ENCODE measurements at regions not wholly inside any gene's neighbourhood (a gene's known extent, or its start where the extent isn't known, plus 50 kb on each side); places are given as distances from the start of the nearest gene placed in this dataset.

DNA sequence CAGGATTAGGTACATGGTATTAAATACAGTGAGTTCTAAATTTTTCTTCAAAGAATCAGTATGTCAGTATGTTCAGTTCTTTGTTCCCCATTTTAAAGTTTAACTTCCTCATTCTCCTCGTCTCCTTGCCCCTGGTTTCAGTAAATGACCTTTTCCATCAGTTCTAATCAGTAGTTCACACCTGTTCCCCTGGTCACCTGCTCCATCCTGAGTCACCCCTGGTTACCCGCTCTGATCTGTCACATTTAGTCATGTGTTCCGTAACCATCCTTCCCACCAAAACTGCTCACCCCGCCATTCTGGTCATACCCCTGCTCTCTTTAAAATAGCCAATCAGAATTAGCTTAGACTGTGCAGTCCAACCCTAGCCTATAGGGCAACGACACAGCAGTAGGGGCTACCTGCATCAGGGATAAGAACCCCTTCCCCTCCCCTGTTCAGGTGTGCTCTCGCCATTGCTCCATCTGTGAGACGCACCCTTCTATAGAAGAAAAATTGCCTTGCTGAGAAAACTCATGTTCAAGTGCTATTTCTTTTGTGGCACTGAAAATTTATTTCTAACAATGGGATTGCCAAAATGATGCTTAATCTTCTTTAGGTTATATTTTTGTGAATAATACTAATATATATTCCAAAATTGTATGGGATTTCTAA lies 181.3 kb downstream of the OR13H1 start:
- no peak for TF ChIP-seq CTCF (IDR thresholded peaks at IDR 0.05; ENCODE audit: control extremely low read depth, extremely low read depth, low read depth, missing control alignments)
- DNase-seq (ENCODE audit: extremely low spot score), result no peak
- ChIA-PET POLR2A (no interaction called here), CTCF (no interaction called here)

DNA sequence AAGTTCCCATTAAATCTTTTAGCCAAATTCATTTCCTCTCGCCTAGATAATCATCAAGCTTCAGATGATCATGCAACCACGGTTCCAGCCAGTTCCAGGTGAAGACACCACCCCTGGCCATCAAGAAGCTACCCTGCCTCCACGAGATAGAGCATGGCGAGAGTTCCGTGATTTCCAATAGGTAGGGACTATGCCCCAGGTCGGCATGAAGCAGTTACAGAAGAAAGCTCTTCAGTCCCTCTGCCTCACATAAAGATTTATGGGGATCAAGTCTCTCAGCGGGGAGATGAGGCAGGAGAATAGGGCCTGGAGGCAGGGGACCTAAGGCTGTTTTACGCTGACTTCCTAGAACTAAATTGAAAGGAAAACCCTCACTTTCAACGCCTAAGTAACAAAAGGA lies 183.9 kb downstream of the OR13H1 start:
- TF ChIP-seq CTCF (IDR thresholded peaks at IDR 0.05; ENCODE audit: control extremely low read depth, extremely low read depth, low read depth, missing control alignments), result no peak
- ChIA-PET POLR2A (no interaction called here), CTCF (no interaction called here)
- no peak for DNase-seq (ENCODE audit: extremely low spot score)

DNA sequence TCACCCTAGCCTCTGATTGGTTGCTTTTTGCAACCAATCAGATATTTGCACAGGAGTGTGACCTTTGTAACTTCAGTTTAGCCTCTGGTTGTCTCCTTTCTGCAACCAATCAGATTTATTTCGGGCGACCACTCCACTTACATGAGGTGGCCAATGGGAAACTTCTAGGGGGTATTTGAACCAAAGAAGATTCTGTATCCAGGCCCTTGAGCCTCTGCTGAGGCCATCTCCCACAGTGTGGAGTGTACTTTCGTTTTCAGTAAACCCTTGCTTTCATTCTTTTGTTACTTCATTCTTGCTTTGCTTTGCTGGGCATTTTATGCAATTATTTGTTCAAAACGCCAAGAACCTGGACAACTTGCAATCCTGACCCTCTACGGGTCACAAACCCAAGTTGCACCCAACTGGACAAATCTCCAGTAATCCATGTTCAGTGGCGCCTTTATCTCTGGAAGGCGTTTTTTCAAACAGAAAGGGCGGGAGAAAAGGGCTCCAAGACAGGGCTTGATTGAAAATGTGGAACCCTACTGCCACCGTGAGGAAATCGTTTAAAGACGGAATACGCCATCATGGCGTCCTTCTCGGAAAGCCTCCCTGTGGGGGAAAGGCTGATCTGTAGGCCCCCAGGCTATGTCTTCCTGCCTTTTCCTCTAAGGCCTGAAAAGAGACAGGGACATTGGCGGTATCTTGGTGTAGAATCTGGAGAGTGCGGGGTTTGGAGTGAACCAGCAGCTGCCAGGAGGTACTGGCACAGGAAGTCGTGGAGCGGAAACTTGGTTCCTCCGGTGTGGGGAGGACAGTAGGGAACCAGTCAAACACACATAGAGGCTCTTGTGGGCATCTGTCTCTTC lies 184.6 kb downstream of the OR13H1 start:
- CTCF ChIA-PET, result no interaction called here
- no peak for DNase-seq (ENCODE audit: extremely low spot score)
- POLR2A ChIA-PET, result no interaction called here
- no peak for TF ChIP-seq CTCF (IDR thresholded peaks at IDR 0.05; ENCODE audit: control extremely low read depth, extremely low read depth, low read depth, missing control alignments)

DNA sequence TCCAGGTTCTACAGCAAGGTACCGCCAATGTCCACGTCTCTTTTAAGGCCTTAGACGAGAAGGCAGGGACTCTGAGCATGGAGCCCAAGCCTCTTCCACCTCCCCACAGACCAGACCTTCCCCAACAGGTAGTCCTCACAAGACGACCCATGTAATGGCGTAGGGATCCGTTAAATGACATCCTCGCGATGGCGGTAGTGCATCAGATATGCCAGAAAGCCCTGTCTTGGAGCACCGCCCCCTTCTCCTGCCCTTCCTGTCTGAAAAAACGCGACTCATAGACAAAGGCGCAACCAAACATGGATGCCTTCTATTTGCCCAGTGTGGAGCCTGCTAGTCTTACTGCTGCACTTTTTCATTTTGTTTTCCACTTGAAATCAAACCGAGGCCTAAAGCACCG lies 185.4 kb downstream of the OR13H1 start:
- POLR2A ChIA-PET, result no interaction called here
- CTCF ChIA-PET, result no interaction called here
- peak; percentile 36 for DNase-seq (ENCODE audit: extremely low spot score)
- no peak for TF ChIP-seq CTCF (IDR thresholded peaks at IDR 0.05; ENCODE audit: control extremely low read depth, extremely low read depth, low read depth, missing control alignments)

GRCh38 chrX:131734621-131735020 lies 190.7 kb downstream of the OR13H1 start:
- no peak for TF ChIP-seq CTCF (IDR thresholded peaks at IDR 0.05; ENCODE audit: control extremely low read depth, extremely low read depth, low read depth, missing control alignments)
- DNase-seq (ENCODE audit: extremely low spot score), result no peak
- ChIA-PET CTCF (no interaction called here), POLR2A (no interaction called here)

DNA sequence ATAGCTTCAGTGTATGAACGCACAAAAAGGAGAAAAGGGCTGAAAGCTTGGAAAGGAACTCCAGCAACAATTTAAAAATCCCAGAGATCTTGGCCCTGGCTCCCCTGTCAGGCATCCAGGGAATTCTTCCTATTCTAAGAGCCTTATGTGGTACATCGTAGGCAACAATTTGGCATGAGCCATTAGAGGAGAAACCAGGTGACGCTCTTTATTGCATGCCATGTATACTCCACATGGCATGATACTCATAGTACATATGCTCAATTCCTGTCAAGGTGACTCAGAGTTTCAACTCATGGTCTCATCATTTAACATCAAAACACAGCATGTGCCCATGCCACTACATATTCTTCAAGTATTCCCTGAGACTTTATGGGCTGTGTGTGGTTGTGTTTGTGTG lies 191.3 kb downstream of the OR13H1 start:
- CTCF ChIA-PET, result no interaction called here
- TF ChIP-seq CTCF (IDR thresholded peaks at IDR 0.05; ENCODE audit: control extremely low read depth, extremely low read depth, low read depth, missing control alignments), result no peak
- POLR2A ChIA-PET, result no interaction called here
- no peak for DNase-seq (ENCODE audit: extremely low spot score)
